WTC11 (cell line): ENCODE measurements at regions not wholly inside any gene's neighbourhood (a gene's known extent, or its start where the extent isn't known, plus 50 kb on each side); places are given as distances from the start of the nearest gene placed in this dataset.
"Not testable (repeated sequence)": the region's sequence is repeated elsewhere in the genome, so short reads cannot be mapped to it uniquely, and the experiment has no call there.

Source experiments
- ATAC-seq: fragments of 200-7000 bp; cut with Tn5 transposase; 2 replicates; pipeline ENCODE4 v1.10.0; 2021; ENCODE audit warnings: mild to moderate bottlenecking, moderate library complexity
- CTCF ChIA-PET: fragments of 300-600 bp; sonication (Branson Sonifier 250); formaldehyde crosslinking; loops from one replicate; lab custom pipeline; 2021; ENCODE audit warnings: antibody characterized with exemption; lab: Charles Lee
- POLR2A ChIA-PET: fragments of 350-600 bp; sonication (Branson Sonifier 250); formaldehyde crosslinking; loops from one replicate; lab custom pipeline; 2021; ENCODE audit warnings: antibody characterized with exemption; lab: Charles Lee
- DNase-seq: peaks from one replicate; pipeline ENCODE4 v3.0.0; 2021; ENCODE audit warnings: low spot score
- H3K27ac Mint-ChIP-seq: 2 replicates; pipeline ENCODE4 v1.8.0; 2021; ENCODE audit warnings: mixed read lengths
- H3K27me3 Mint-ChIP-seq: 2 replicates; pipeline ENCODE4 v1.8.0; 2021; ENCODE audit warnings: low read depth, mild to moderate bottlenecking, moderate library complexity, mixed read lengths
- H3K36me3 Mint-ChIP-seq: 2 replicates; pipeline ENCODE4 v1.8.0; 2021; ENCODE audit warnings: mixed read lengths
- H3K4me1 Mint-ChIP-seq: 2 replicates; pipeline ENCODE4 v1.8.0; 2022; ENCODE audit warnings: mixed read lengths
- H3K4me3 Mint-ChIP-seq: 2 replicates; pipeline ENCODE4 v1.8.0; 2021; ENCODE audit warnings: mild to moderate bottlenecking, moderate library complexity, mixed read lengths
- H3K9me3 Mint-ChIP-seq: 2 replicates; pipeline ENCODE4 v1.8.0; 2021; ENCODE audit warnings: mixed read lengths
- CREB1 ChIP-seq: sonication (generic); formaldehyde crosslinking; IDR thresholded peaks from 2 replicates; pipeline ENCODE4 v1.8.0; 2023; ENCODE audit warnings: mild to moderate bottlenecking, missing genetic modification reagents
- ETV6 ChIP-seq: sonication (generic); formaldehyde crosslinking; IDR thresholded peaks from 2 replicates; pipeline ENCODE4 v1.8.1; 2022; ENCODE audit warnings: mild to moderate bottlenecking, missing genetic modification reagents
- GRHL2 ChIP-seq: fragments of 250-450 bp; sonication (Bioruptor Pico); IDR thresholded peaks from 2 replicates; pipeline ENCODE4 v1.8.0; 2022; ENCODE audit warnings: mild to moderate bottlenecking, moderate library complexity; ENCODE audit not compliant: insufficient replicate concordance, severe bottlenecking
- GTF2I ChIP-seq: fragments of 250-450 bp; sonication (Bioruptor Pico); conservative IDR thresholded peaks from 2 replicates; pipeline ENCODE4 v1.4.0; 2021; ENCODE audit warnings: mild to moderate bottlenecking
- IRF2 ChIP-seq: sonication (generic); formaldehyde crosslinking; IDR thresholded peaks from 2 replicates; pipeline ENCODE4 v1.8.0; 2022; ENCODE audit warnings: low read depth, missing genetic modification reagents, borderline replicate concordance
- JAZF1 ChIP-seq: fragments of 250-450 bp; sonication (Bioruptor Pico); IDR thresholded peaks from 2 replicates; pipeline ENCODE4 v1.9.0; 2021; ENCODE audit warnings: moderate library complexity, mild to moderate bottlenecking, inconsistent platforms
- KAT7 ChIP-seq: sonication (generic); formaldehyde crosslinking; IDR thresholded peaks from 2 replicates; pipeline ENCODE4 v1.8.1; 2023; ENCODE audit warnings: missing genetic modification reagents, mild to moderate bottlenecking, borderline replicate concordance
- NFATC4 ChIP-seq: fragments of 250-450 bp; sonication (Bioruptor Pico); IDR thresholded peaks from 2 replicates; pipeline ENCODE4 v1.9.0; 2021; ENCODE audit warnings: mild to moderate bottlenecking
- NFYB ChIP-seq: sonication (generic); formaldehyde crosslinking; conservative IDR thresholded peaks from 2 replicates; pipeline ENCODE4 v1.8.0; 2022; ENCODE audit warnings: low read depth, missing genetic modification reagents
- RORB ChIP-seq: fragments of 250-450 bp; sonication (Bioruptor Pico); IDR thresholded peaks from 2 replicates; pipeline ENCODE4 v1.9.0; 2021; ENCODE audit warnings: mild to moderate bottlenecking
- SMAD3 ChIP-seq: sonication (generic); formaldehyde crosslinking; IDR thresholded peaks from 2 replicates; pipeline ENCODE4 v1.8.0; 2022; ENCODE audit warnings: missing genetic modification reagents, mild to moderate bottlenecking, borderline replicate concordance
- SMAD4 ChIP-seq: sonication (generic); formaldehyde crosslinking; IDR thresholded peaks from 2 replicates; pipeline ENCODE4 v1.8.0; 2022; ENCODE audit warnings: mild to moderate bottlenecking, missing genetic modification reagents
- ZNF317 ChIP-seq: sonication (generic); formaldehyde crosslinking; IDR thresholded peaks from 2 replicates; pipeline ENCODE4 v1.8.1; 2023; ENCODE audit warnings: low read depth, mild to moderate bottlenecking, moderate library complexity, missing genetic modification reagents, borderline replicate concordance
- ZNF423 ChIP-seq: fragments of 250-450 bp; sonication (Bioruptor Pico); IDR thresholded peaks from 2 replicates; pipeline ENCODE4 v2.1.2; 2022; ENCODE audit warnings: mild to moderate bottlenecking, moderate library complexity
- TF ChIP-seq, protein P1 (sequence below): fragments of 200-600 bp; IDR thresholded peaks from 2 replicates; pipeline ENCODE4 v1.8.0; 2022; ENCODE audit warnings: antibody characterized with exemption
- TF ChIP-seq, protein P2 (sequence below): sonication (generic); formaldehyde crosslinking; IDR thresholded peaks from 2 replicates; pipeline ENCODE4 v1.8.0; 2022; ENCODE audit warnings: missing genetic modification reagents
- TF ChIP-seq, protein P3 (sequence below): sonication (generic); formaldehyde crosslinking; conservative IDR thresholded peaks from 2 replicates; pipeline ENCODE4 v1.8.1; 2023; ENCODE audit warnings: mild to moderate bottlenecking, low read depth, missing genetic modification reagents, moderate library complexity
- TF ChIP-seq, protein P4 (sequence below): fragments of 250-450 bp; sonication (Bioruptor Pico); IDR thresholded peaks from 2 replicates; pipeline ENCODE4 v1.9.0; 2021; ENCODE audit warnings: mild to moderate bottlenecking

DNA sequence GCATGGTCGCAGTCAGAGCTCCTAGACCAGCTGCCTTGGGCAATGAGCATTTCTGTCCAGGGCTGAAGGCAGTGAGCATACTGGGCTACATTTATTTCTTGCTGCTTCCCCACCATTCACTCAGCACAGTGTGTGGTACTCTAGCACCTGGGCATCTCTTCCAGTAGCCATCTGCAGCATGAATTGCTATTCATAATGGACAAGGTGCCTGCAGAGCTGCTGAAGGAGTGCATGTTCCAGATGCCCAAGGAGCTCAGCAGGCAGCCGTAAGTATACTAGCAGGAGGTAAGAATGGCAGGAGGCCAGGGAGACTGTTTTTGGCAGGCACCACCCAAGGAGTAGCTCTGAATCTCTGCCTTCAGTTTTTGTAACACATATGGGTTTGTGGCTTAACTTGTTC lies 110.4 kb upstream of the RXFP1 start:
- no peaks in the 10 kb centered on the region for H3K27me3 Mint-ChIP-seq
- H3K9me3 Mint-ChIP-seq = peaks cover 5% of the 10 kb centered on the region; the same call in 1 of the 2 replicates
- no peak overlapping the region for H3K4me3 Mint-ChIP-seq
- TF ChIP-seq GRHL2 (no peak), ZNF423 (CRISPR knock-in tag) (peak; percentile 95)
- CTCF ChIA-PET = interaction anchor here (1.4 kb wide), 1 partner anchor 85 kb away, joined by 6 read pairs; no protein-coding TSS in a partner anchor
- no peak overlapping the region for H3K27ac Mint-ChIP-seq
- ATAC-seq (peak; percentile 55), DNase-seq (no peak)
- POLR2A ChIA-PET = no interaction called here
- H3K4me1 Mint-ChIP-seq = peaks cover 5% of the 10 kb centered on the region
- no peaks in the 10 kb centered on the region for H3K36me3 Mint-ChIP-seq

DNA sequence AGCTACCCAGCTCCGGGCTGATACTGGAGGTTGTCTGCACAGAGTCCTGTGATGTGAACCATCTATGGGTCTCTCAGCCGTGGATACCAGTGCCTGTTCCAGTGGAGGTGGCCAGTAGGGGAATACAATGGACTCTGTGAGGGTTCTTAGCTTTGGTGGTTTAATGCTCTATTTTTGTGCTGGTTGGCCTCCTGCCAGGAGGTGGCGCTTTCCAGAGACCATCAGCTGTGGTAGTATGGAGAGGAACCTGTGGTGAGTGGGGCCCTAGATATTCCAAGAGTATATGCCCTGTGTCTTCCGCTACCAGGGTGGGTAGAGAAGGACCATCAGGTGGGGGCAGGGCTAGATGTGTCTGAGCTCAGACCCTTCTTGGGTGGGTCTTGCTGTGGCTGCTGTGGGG lies 103.0 kb upstream of the RXFP1 start:
- H3K27ac Mint-ChIP-seq, H3K4me1 Mint-ChIP-seq: not testable (repeated sequence)
- ATAC-seq = peak; percentile 24; the same call in 1 of the 2 replicates
- H3K9me3 Mint-ChIP-seq = peaks cover 16% of the 10 kb centered on the region
- TF ChIP-seq, protein P1, sequence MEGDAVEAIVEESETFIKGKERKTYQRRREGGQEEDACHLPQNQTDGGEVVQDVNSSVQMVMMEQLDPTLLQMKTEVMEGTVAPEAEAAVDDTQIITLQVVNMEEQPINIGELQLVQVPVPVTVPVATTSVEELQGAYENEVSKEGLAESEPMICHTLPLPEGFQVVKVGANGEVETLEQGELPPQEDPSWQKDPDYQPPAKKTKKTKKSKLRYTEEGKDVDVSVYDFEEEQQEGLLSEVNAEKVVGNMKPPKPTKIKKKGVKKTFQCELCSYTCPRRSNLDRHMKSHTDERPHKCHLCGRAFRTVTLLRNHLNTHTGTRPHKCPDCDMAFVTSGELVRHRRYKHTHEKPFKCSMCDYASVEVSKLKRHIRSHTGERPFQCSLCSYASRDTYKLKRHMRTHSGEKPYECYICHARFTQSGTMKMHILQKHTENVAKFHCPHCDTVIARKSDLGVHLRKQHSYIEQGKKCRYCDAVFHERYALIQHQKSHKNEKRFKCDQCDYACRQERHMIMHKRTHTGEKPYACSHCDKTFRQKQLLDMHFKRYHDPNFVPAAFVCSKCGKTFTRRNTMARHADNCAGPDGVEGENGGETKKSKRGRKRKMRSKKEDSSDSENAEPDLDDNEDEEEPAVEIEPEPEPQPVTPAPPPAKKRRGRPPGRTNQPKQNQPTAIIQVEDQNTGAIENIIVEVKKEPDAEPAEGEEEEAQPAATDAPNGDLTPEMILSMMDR = 0 out of 2 replicates have a peak, but pooled peaks have one; percentile 18
- TF ChIP-seq, all 79 proteins: peak for 1; not testable (repeated sequence) for 78
- H3K4me3 Mint-ChIP-seq, H3K36me3 Mint-ChIP-seq, H3K27me3 Mint-ChIP-seq, POLR2A ChIA-PET: not testable (repeated sequence)
- CTCF ChIA-PET = interaction anchor here (0.8 to 1.4 kb wide), 3 partner anchors 9 to 163 kb away, joined by 3 to 7 read pairs (median 4); no protein-coding TSS in a partner anchor
- DNase-seq = peak; percentile 39

DNA sequence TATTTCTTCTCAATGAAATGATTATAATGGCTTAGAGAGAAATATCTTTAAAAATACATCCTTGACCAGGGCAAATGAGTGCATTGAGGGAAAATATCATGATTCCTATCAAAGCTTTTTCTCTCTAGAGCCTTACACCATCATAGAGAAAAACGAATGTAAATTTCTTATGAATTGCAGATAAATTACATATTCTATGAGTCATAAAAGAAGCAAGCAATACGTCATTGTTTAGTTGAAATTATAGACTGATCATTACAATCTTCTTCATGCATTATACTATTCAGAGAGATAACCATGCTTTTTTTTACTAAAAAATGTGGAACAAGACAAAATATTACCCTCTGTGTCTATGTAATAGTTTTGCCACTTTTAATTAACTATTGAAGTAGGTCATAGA lies 100.9 kb upstream of the RXFP1 start:
- H3K4me1 Mint-ChIP-seq = no peaks in the 10 kb centered on the region
- TF ChIP-seq SMAD3 (CRISPR knock-in tag) (no peak), ZNF317 (CRISPR knock-in tag) (no peak), SMAD4 (CRISPR knock-in tag) (no peak), NFYB (CRISPR knock-in tag) (no peak), ZNF423 (CRISPR knock-in tag) (no peak), ETV6 (no peak), RORB (no peak), GRHL2 (no peak), JAZF1 (CRISPR knock-in tag) (no peak), GTF2I (CRISPR knock-in tag) (no peak), NFATC4 (CRISPR knock-in tag) (no peak), IRF2 (CRISPR knock-in tag) (no peak), CREB1 (CRISPR knock-in tag) (no peak), KAT7 (CRISPR knock-in tag) (no peak)
- TF ChIP-seq, protein P2, sequence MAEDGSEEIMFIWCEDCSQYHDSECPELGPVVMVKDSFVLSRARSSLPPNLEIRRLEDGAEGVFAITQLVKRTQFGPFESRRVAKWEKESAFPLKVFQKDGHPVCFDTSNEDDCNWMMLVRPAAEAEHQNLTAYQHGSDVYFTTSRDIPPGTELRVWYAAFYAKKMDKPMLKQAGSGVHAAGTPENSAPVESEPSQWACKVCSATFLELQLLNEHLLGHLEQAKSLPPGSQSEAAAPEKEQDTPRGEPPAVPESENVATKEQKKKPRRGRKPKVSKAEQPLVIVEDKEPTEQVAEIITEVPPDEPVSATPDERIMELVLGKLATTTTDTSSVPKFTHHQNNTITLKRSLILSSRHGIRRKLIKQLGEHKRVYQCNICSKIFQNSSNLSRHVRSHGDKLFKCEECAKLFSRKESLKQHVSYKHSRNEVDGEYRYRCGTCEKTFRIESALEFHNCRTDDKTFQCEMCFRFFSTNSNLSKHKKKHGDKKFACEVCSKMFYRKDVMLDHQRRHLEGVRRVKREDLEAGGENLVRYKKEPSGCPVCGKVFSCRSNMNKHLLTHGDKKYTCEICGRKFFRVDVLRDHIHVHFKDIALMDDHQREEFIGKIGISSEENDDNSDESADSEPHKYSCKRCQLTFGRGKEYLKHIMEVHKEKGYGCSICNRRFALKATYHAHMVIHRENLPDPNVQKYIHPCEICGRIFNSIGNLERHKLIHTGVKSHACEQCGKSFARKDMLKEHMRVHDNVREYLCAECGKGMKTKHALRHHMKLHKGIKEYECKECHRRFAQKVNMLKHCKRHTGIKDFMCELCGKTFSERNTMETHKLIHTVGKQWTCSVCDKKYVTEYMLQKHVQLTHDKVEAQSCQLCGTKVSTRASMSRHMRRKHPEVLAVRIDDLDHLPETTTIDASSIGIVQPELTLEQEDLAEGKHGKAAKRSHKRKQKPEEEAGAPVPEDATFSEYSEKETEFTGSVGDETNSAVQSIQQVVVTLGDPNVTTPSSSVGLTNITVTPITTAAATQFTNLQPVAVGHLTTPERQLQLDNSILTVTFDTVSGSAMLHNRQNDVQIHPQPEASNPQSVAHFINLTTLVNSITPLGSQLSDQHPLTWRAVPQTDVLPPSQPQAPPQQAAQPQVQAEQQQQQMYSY (CRISPR knock-in tag) = no peak
- TF ChIP-seq, protein P3, sequence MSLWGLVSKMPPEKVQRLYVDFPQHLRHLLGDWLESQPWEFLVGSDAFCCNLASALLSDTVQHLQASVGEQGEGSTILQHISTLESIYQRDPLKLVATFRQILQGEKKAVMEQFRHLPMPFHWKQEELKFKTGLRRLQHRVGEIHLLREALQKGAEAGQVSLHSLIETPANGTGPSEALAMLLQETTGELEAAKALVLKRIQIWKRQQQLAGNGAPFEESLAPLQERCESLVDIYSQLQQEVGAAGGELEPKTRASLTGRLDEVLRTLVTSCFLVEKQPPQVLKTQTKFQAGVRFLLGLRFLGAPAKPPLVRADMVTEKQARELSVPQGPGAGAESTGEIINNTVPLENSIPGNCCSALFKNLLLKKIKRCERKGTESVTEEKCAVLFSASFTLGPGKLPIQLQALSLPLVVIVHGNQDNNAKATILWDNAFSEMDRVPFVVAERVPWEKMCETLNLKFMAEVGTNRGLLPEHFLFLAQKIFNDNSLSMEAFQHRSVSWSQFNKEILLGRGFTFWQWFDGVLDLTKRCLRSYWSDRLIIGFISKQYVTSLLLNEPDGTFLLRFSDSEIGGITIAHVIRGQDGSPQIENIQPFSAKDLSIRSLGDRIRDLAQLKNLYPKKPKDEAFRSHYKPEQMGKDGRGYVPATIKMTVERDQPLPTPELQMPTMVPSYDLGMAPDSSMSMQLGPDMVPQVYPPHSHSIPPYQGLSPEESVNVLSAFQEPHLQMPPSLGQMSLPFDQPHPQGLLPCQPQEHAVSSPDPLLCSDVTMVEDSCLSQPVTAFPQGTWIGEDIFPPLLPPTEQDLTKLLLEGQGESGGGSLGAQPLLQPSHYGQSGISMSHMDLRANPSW (CRISPR knock-in tag) = no peak
- TF ChIP-seq, protein P4, sequence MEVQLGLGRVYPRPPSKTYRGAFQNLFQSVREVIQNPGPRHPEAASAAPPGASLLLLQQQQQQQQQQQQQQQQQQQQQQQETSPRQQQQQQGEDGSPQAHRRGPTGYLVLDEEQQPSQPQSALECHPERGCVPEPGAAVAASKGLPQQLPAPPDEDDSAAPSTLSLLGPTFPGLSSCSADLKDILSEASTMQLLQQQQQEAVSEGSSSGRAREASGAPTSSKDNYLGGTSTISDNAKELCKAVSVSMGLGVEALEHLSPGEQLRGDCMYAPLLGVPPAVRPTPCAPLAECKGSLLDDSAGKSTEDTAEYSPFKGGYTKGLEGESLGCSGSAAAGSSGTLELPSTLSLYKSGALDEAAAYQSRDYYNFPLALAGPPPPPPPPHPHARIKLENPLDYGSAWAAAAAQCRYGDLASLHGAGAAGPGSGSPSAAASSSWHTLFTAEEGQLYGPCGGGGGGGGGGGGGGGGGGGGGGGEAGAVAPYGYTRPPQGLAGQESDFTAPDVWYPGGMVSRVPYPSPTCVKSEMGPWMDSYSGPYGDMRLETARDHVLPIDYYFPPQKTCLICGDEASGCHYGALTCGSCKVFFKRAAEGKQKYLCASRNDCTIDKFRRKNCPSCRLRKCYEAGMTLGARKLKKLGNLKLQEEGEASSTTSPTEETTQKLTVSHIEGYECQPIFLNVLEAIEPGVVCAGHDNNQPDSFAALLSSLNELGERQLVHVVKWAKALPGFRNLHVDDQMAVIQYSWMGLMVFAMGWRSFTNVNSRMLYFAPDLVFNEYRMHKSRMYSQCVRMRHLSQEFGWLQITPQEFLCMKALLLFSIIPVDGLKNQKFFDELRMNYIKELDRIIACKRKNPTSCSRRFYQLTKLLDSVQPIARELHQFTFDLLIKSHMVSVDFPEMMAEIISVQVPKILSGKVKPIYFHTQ (CRISPR knock-in tag) = no peak
- TF ChIP-seq, all 79 proteins: peak for 0
- peaks cover 16% of the 10 kb centered on the region for H3K9me3 Mint-ChIP-seq
- H3K4me3 Mint-ChIP-seq = no peak overlapping the region
- ATAC-seq = no peak
- H3K36me3 Mint-ChIP-seq = no peaks in the 10 kb centered on the region
- ChIA-PET CTCF (no interaction called here), POLR2A (no interaction called here)
- no peaks in the 10 kb centered on the region for H3K27me3 Mint-ChIP-seq
- DNase-seq = no peak
- H3K27ac Mint-ChIP-seq = no peak overlapping the region
